ENCODE measurements at regions not wholly inside any gene's neighbourhood (a gene's known extent, or its start where the extent isn't known, plus 50 kb on each side); places are given as distances from the start of the nearest gene placed in this dataset.

DNA sequence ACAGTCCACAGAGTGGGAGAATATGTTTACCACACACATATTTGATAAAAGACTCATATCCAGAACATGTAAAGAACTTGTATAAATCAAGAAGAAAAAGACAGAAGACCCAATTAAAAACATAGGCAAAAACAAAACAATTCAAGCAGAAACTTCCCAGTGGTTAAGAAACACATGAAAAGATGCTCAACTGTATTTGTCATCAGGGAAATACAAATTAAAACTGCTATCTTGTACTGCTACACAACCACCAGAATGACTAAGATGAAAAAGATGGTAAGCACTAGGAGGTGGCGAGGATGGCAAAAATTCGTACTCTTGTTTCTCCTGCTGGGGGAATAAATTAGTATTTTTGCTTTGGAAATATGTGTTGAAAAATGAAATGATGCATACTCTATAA lies 192.3 kb upstream of the C11orf87 start:
- Histone ChIP-seq H3K9me2 (replicated peaks; ENCODE audit: low read depth, low read length) (0 out of 2 replicates have a peak, but pooled peaks cover 6% of the 10 kb centered on the region), H4K20me1 (ENCODE audit: insufficient read depth, low read length, poor library complexity, severe bottlenecking) (no peaks in the 10 kb centered on the region), H3K9me3 (ENCODE audit: insufficient read depth, low read depth, low read length) (no peaks in the 10 kb centered on the region), H3K4me3 (ENCODE audit: low read length, poor library complexity, severe bottlenecking) (no peak overlapping the region), H3K4me1 (ENCODE audit: insufficient read depth, low read length, poor library complexity, severe bottlenecking) (no peaks in the 10 kb centered on the region), H3K36me3 (ENCODE audit: insufficient read depth, low read length) (no peaks in the 10 kb centered on the region), H3K27me3 (ENCODE audit: insufficient read depth, low read length, poor library complexity, severe bottlenecking) (no peaks in the 10 kb centered on the region), H3K79me2 (ENCODE audit: insufficient read depth, low read length) (no peaks in the 10 kb centered on the region), H3F3A (ENCODE audit: low read depth) (no peaks in the 10 kb centered on the region), H2AFZ (ENCODE audit: low read length) (no peak overlapping the region), H3K4me2 (ENCODE audit: low read depth, low read length, poor library complexity, severe bottlenecking) (no peak overlapping the region), H3K9ac (ENCODE audit: low read depth, low read length, poor library complexity, severe bottlenecking) (no peak overlapping the region)
- TF ChIP-seq, protein P1, sequence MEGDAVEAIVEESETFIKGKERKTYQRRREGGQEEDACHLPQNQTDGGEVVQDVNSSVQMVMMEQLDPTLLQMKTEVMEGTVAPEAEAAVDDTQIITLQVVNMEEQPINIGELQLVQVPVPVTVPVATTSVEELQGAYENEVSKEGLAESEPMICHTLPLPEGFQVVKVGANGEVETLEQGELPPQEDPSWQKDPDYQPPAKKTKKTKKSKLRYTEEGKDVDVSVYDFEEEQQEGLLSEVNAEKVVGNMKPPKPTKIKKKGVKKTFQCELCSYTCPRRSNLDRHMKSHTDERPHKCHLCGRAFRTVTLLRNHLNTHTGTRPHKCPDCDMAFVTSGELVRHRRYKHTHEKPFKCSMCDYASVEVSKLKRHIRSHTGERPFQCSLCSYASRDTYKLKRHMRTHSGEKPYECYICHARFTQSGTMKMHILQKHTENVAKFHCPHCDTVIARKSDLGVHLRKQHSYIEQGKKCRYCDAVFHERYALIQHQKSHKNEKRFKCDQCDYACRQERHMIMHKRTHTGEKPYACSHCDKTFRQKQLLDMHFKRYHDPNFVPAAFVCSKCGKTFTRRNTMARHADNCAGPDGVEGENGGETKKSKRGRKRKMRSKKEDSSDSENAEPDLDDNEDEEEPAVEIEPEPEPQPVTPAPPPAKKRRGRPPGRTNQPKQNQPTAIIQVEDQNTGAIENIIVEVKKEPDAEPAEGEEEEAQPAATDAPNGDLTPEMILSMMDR (conservative IDR thresholded peaks at IDR 0.05; ENCODE audit: low read length): no peak
- TF ChIP-seq EZH2phosphoT487 (IDR thresholded peaks at IDR 0.05; ENCODE audit: borderline replicate concordance): no peak

DNA sequence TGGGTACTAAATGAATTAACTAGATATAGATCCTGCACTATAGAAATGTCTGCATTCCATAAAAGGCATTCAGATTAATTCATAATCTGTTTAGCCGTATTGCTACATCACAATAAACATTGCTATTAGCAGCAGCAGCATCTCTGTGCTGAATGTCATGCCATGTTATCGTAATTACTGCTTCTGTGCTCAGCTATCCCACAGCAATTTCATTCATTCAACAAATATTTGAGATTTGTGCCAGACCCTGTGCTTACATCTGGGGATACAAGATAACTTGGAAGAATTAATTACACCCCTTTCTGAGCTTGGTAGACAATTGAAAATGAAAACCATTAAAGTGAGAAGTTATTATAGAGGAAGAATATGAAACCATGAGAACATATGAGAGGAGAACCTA lies 185.8 kb upstream of the C11orf87 start:
- H3K9ac ChIP-seq (ENCODE audit: low read depth, low read length, poor library complexity, severe bottlenecking): no peak overlapping the region
- no peaks in the 10 kb centered on the region for H3K79me2 ChIP-seq (ENCODE audit: insufficient read depth, low read length)
- TF ChIP-seq, protein P1 (conservative IDR thresholded peaks at IDR 0.05; ENCODE audit: low read length): no peak
- TF ChIP-seq EZH2phosphoT487 (IDR thresholded peaks at IDR 0.05; ENCODE audit: borderline replicate concordance): no peak
- H3K27me3 ChIP-seq (ENCODE audit: insufficient read depth, low read length, poor library complexity, severe bottlenecking): no peaks in the 10 kb centered on the region
- H3K4me1 ChIP-seq (ENCODE audit: insufficient read depth, low read length, poor library complexity, severe bottlenecking): no peaks in the 10 kb centered on the region
- H3K36me3 ChIP-seq (ENCODE audit: insufficient read depth, low read length): no peaks in the 10 kb centered on the region
- no peak overlapping the region for H3K4me3 ChIP-seq (ENCODE audit: low read length, poor library complexity, severe bottlenecking)
- no peaks in the 10 kb centered on the region for H4K20me1 ChIP-seq (ENCODE audit: insufficient read depth, low read length, poor library complexity, severe bottlenecking)
- H2AFZ ChIP-seq (ENCODE audit: low read length): no peak overlapping the region
- H3K9me3 ChIP-seq (ENCODE audit: insufficient read depth, low read depth, low read length): no peaks in the 10 kb centered on the region
- 0 out of 2 replicates have a peak, but pooled peaks cover 6% of the 10 kb centered on the region for H3K9me2 ChIP-seq (replicated peaks; ENCODE audit: low read depth, low read length)
- H3K4me2 ChIP-seq (ENCODE audit: low read depth, low read length, poor library complexity, severe bottlenecking): no peak overlapping the region
- no peaks in the 10 kb centered on the region for H3F3A ChIP-seq (ENCODE audit: low read depth)

DNA sequence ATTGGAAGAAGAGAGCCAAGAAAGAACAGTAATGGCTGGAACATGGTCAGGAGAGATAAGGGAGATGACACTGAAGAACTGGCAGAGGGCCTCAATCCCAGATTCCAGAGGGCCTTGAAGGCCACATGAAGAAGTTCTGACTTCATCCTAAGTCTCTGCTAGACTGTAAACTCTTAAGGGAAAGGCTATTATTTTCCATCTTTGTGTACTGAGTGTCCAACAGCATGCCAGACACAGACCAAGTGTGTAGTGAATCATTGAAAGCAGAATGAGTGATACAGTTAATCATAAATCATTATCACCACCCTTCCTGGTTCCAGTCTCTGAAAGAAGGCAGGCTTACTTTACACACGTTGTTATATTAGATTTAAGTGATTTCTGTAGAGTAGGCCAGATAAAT lies 185.3 kb upstream of the C11orf87 start:
- Histone ChIP-seq H3K4me3 (ENCODE audit: low read length, poor library complexity, severe bottlenecking) (no peak overlapping the region), H4K20me1 (ENCODE audit: insufficient read depth, low read length, poor library complexity, severe bottlenecking) (no peaks in the 10 kb centered on the region), H3K79me2 (ENCODE audit: insufficient read depth, low read length) (no peaks in the 10 kb centered on the region), H2AFZ (ENCODE audit: low read length) (no peak overlapping the region), H3K36me3 (ENCODE audit: insufficient read depth, low read length) (no peaks in the 10 kb centered on the region), H3K4me1 (ENCODE audit: insufficient read depth, low read length, poor library complexity, severe bottlenecking) (no peaks in the 10 kb centered on the region), H3F3A (ENCODE audit: low read depth) (no peaks in the 10 kb centered on the region), H3K9ac (ENCODE audit: low read depth, low read length, poor library complexity, severe bottlenecking) (no peak overlapping the region), H3K9me3 (ENCODE audit: insufficient read depth, low read depth, low read length) (no peaks in the 10 kb centered on the region), H3K9me2 (replicated peaks; ENCODE audit: low read depth, low read length) (0 out of 2 replicates have a peak, but pooled peaks cover 6% of the 10 kb centered on the region), H3K27me3 (ENCODE audit: insufficient read depth, low read length, poor library complexity, severe bottlenecking) (no peaks in the 10 kb centered on the region), H3K4me2 (ENCODE audit: low read depth, low read length, poor library complexity, severe bottlenecking) (no peak overlapping the region)
- TF ChIP-seq, protein P1 (conservative IDR thresholded peaks at IDR 0.05; ENCODE audit: low read length): no peak
